MCF 10A (cell line): ENCODE measurements at regions not wholly inside any gene's neighbourhood (a gene's known extent, or its start where the extent isn't known, plus 50 kb on each side); places are given as distances from the start of the nearest gene placed in this dataset.

ENCODE experiments used
- BruUV-seq: library from RNA; stranded (reverse); fragments of 400-500 nt; replicated peaks from 2 replicates; lab custom pipeline; 2021; lab: Mats Ljungman, UMichigan
- CTCF ChIA-PET: fragments of 300-600 bp; sonication (Branson Sonifier 250); formaldehyde crosslinking; extraction: SDS; loops from one replicate; lab custom pipeline; 2021; ENCODE audit warnings: antibody characterized with exemption, inconsistent platforms; lab: Yijun Ruan, JAX
- POLR2A ChIA-PET: fragments of 300-600, 350-650 bp; sonication (Branson Sonifier 250); formaldehyde crosslinking; extraction: SDS; loops from one replicate; lab custom pipeline; 2020; ENCODE audit warnings: antibody characterized with exemption, inconsistent platforms; lab: Yijun Ruan, JAX
- DNase-seq: peaks from one replicate; pipeline ENCODE4 v3.0.0-alpha.2; 2018; ENCODE audit not compliant: unreplicated experiment
- H3K27ac Mint-ChIP-seq: one replicate; pipeline ENCODE4 v1.8.0; 2022; ENCODE audit warnings: mild to moderate bottlenecking, low read depth, mixed read lengths; ENCODE audit not compliant: unreplicated experiment
- H3K27me3 Mint-ChIP-seq: one replicate; pipeline ENCODE4 v1.8.0; 2022; ENCODE audit warnings: mixed read lengths; ENCODE audit not compliant: insufficient read depth, unreplicated experiment
- H3K36me3 Mint-ChIP-seq: one replicate; pipeline ENCODE4 v1.8.0; 2022; ENCODE audit warnings: mild to moderate bottlenecking, moderate library complexity, mixed read lengths; ENCODE audit not compliant: insufficient read depth, unreplicated experiment
- H3K4me1 Mint-ChIP-seq: one replicate; pipeline ENCODE4 v1.8.0; 2022; ENCODE audit warnings: mixed read lengths; ENCODE audit not compliant: insufficient read depth, unreplicated experiment
- H3K4me3 Mint-ChIP-seq: one replicate; pipeline ENCODE4 v1.8.0; 2022; ENCODE audit warnings: mild to moderate bottlenecking, moderate library complexity, mixed read lengths; ENCODE audit not compliant: unreplicated experiment
- H3K9me3 Mint-ChIP-seq: one replicate; pipeline ENCODE4 v1.8.0; 2022; ENCODE audit warnings: mixed read lengths; ENCODE audit not compliant: unreplicated experiment
- CTCF ChIP-seq: fragments of 200-600 bp; IDR thresholded peaks from one replicate; pipeline ENCODE4 v1.8.0; 2022; ENCODE audit warnings: antibody characterized with exemption, mild to moderate bottlenecking; ENCODE audit not compliant: unreplicated experiment
- intact Hi-C: fragments of 100-400 bp; cut with micrococcal nuclease; formaldehyde crosslinking; loops from 2 replicates; pipeline ENCODE4 v1.14.1; 2022

GRCh38 chr2:238631491-238632180 lies 204.9 kb downstream of the ASB1 start:
- POLR2A ChIA-PET: interaction anchor here (2.2 kb wide), 1 partner anchor 13 kb away, joined by 7 read pairs; no protein-coding TSS in a partner anchor
- intact Hi-C loops: no loop called here
- DNase-seq: no peak
- Mint-ChIP-seq H3K4me3 (no peak overlapping the region), H3K9me3 (peaks cover 2% of the 10 kb centered on the region), H3K27ac (no peak overlapping the region), H3K4me1 (no peaks in the 10 kb centered on the region), H3K27me3 (no peaks in the 10 kb centered on the region), H3K36me3 (no peaks in the 10 kb centered on the region)
- CTCF ChIA-PET: interaction anchor here (0.6 kb wide), 1 partner anchor 24 kb away, joined by 4 read pairs; no protein-coding TSS in a partner anchor
- no TSS peak for BruUV-seq
- no peak for TF ChIP-seq CTCF

DNA sequence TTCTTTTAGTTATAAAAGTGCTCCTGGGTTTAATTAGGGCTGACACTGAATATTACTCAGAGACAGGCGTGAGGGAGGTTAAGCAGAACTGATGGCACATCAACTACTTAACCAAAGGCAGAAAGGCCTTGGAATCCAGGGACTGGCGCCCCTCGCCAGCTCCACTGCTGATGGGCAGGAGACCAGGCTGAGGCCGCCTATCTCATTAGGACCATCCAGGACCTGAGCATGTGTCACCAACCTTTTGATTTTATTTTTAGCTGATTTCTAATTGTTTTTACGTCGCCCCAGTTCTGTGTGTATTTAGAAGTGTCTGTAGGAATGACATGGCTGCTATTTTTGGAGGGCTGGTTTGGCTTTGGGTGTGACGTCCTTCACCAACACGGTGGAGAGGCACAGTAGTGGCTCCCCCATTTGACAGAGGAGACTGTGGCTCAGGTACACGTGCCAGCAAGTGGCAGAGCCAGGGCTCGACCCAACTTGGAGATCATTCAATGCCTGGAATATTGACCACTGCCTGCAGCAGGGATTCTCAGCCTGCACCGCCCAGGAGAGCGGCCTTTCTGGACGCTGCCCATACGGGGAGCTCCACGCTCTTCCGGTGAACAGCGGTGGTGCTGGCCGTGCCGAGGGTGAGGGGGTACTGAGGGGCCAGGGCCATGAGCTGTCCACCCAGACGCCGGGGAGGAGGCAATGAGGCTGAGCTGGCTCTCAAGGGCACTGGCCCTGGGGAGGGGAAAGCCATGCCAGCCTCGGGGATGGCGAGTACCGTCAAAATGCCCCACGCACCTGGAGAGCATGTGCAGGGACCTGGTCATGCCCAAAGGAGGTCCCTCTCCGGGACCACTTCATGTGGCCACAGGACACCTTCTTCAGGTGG lies 205.7 kb downstream of the ASB1 start:
- POLR2A ChIA-PET: interaction anchor here (2.2 kb wide), 1 partner anchor 13 kb away, joined by 7 read pairs; no protein-coding TSS in a partner anchor
- H3K4me3 Mint-ChIP-seq: no peak overlapping the region
- intact Hi-C loops: no loop called here
- TF ChIP-seq CTCF: no peak
- no TSS peak for BruUV-seq
- CTCF ChIA-PET: interaction anchor here (0.6 kb wide), 1 partner anchor 23 kb away, joined by 4 read pairs; no protein-coding TSS in a partner anchor
- no peak for DNase-seq
- H3K36me3 Mint-ChIP-seq: no peaks in the 10 kb centered on the region
- no peaks in the 10 kb centered on the region for H3K27me3 Mint-ChIP-seq
- no peaks in the 10 kb centered on the region for H3K9me3 Mint-ChIP-seq
- H3K4me1 Mint-ChIP-seq: no peaks in the 10 kb centered on the region
- H3K27ac Mint-ChIP-seq: no peak overlapping the region

- POLR2A ChIA-PET: no interaction called here
- Mint-ChIP-seq H3K4me3 (no peak overlapping the region), H3K36me3 (no peaks in the 10 kb centered on the region), H3K27ac (no peak overlapping the region), H3K9me3 (no peaks in the 10 kb centered on the region), H3K27me3 (no peaks in the 10 kb centered on the region), H3K4me1 (no peaks in the 10 kb centered on the region)
- intact Hi-C loops: no loop called here
- TF ChIP-seq CTCF: no peak
- CTCF ChIA-PET: interaction anchor here (0.7 kb wide), 1 partner anchor 11 kb away, joined by 3 read pairs; no protein-coding TSS in a partner anchor
- no peak for DNase-seq
- no TSS peak for BruUV-seq
These were observed 206.9 kb downstream of the ASB1 start for GRCh38 chr2:238633426-238634328.
